ENCODE measurements at regions not wholly inside any gene's neighbourhood (a gene's known extent, or its start where the extent isn't known, plus 50 kb on each side); places are given as distances from the start of the nearest gene placed in this dataset.

- TF ChIP-seq POLR2AphosphoS5 (IDR thresholded peaks at IDR 0.05; ENCODE audit: low read depth, low read length) (no peak), CTCF (IDR thresholded peaks at IDR 0.05) (no peak), REST (IDR thresholded peaks at IDR 0.05; ENCODE audit: low read depth, low read length) (no peak), ELF1 (IDR thresholded peaks at IDR 0.05) (no peak), NFIC (IDR thresholded peaks at IDR 0.05; ENCODE audit: borderline replicate concordance) (no peak), YY1 (IDR thresholded peaks at IDR 0.05; ENCODE audit: low read depth) (no peak)
Observed at GRCh38 chr5:104344809-104345208, 782.2 kb upstream of the NUDT12 start.
